ENCODE measurements at regions not wholly inside any gene's neighbourhood (a gene's known extent, or its start where the extent isn't known, plus 50 kb on each side); places are given as distances from the start of the nearest gene placed in this dataset.

GRCh38 chr10:57015187-57015586 is 654.1 kb upstream of the ZWINT start:
- Mint-ChIP-seq H3K27ac (no peak overlapping the region), H3K27me3 (no peaks in the 10 kb centered on the region), H3K36me3 (no peaks in the 10 kb centered on the region), H3K4me1 (no peaks in the 10 kb centered on the region), H3K4me3 (no peak overlapping the region), H3K9me3 (peaks cover 0 to 22% (median 7%) of the 10 kb centered on the region in 9 donors)
- DNase-seq (no peak), ATAC-seq (no peak)
- POLR2A ChIA-PET: no interaction called here

- Mint-ChIP-seq H3K4me1 (no peaks in the 10 kb centered on the region), H3K27ac (no peak overlapping the region), H3K9me3 (peaks cover 0 to 26% (median 4%) of the 10 kb centered on the region in 9 donors), H3K4me3 (no peak overlapping the region), H3K27me3 (no peaks in the 10 kb centered on the region), H3K36me3 (no peaks in the 10 kb centered on the region)
- POLR2A ChIA-PET: no interaction called here
- no peak for ATAC-seq
- DNase-seq: no peak
Observed at GRCh38 chr10:57014758-57015157, 653.7 kb upstream of the ZWINT start.

GRCh38 chr10:57008189-57008588 is 647.1 kb upstream of the ZWINT start:
- POLR2A ChIA-PET: no interaction called here
- Mint-ChIP-seq H3K4me3 (no peak overlapping the region), H3K27me3 (no peaks in the 10 kb centered on the region), H3K4me1 (no peaks in the 10 kb centered on the region), H3K36me3 (peaks cover 0 to 4% (median 0%) of the 10 kb centered on the region in 3 donors), H3K9me3 (peaks cover 0 to 15% (median 2%) of the 10 kb centered on the region in 9 donors), H3K27ac (no peak overlapping the region)
- DNase-seq (no peak), ATAC-seq (no peak)

- no peak for DNase-seq
- POLR2A ChIA-PET: no interaction called here
- H3K36me3 Mint-ChIP-seq: no peaks in the 10 kb centered on the region
- no peak for ATAC-seq
- H3K4me1 Mint-ChIP-seq: no peaks in the 10 kb centered on the region
- H3K4me3 Mint-ChIP-seq: no peak overlapping the region
- H3K27me3 Mint-ChIP-seq: no peaks in the 10 kb centered on the region
- no peak overlapping the region for H3K27ac Mint-ChIP-seq
- H3K9me3 Mint-ChIP-seq: peaks cover 0 to 16% (median 9%) of the 10 kb centered on the region in 9 donors
Observed at GRCh38 chr10:56991591-56992069, 630.6 kb upstream of the ZWINT start.

- Mint-ChIP-seq H3K9me3 (peaks cover 0 to 28% (median 6%) of the 10 kb centered on the region in 9 donors), H3K4me1 (no peaks in the 10 kb centered on the region), H3K27me3 (no peaks in the 10 kb centered on the region), H3K36me3 (peaks cover 0 to 7% (median 0%) of the 10 kb centered on the region in 3 donors), H3K4me3 (no peak overlapping the region), H3K27ac (no peak overlapping the region)
- DNase-seq: no peak
- POLR2A ChIA-PET: no interaction called here
- ATAC-seq: no peak
Observed at GRCh38 chr10:56975513-56975912, 614.5 kb upstream of the ZWINT start.

- POLR2A ChIA-PET: no interaction called here
- H3K4me3 Mint-ChIP-seq: no peak overlapping the region
- no peak overlapping the region for H3K27ac Mint-ChIP-seq
- DNase-seq: no peak
- no peaks in the 10 kb centered on the region for H3K27me3 Mint-ChIP-seq
- peaks cover 0 to 7% (median 0%) of the 10 kb centered on the region in 3 donors for H3K36me3 Mint-ChIP-seq
- no peak for ATAC-seq
- peaks cover 0 to 35% (median 8%) of the 10 kb centered on the region in 9 donors for H3K9me3 Mint-ChIP-seq
- no peaks in the 10 kb centered on the region for H3K4me1 Mint-ChIP-seq
Observed at GRCh38 chr10:56973766-56974165, 612.7 kb upstream of the ZWINT start.

- no peaks in the 10 kb centered on the region for H3K36me3 Mint-ChIP-seq
- H3K4me1 Mint-ChIP-seq: no peaks in the 10 kb centered on the region
- POLR2A ChIA-PET: no interaction called here
- H3K9me3 Mint-ChIP-seq: peaks cover 2 to 11% (median 7%) of the 10 kb centered on the region in 9 donors
- H3K27ac Mint-ChIP-seq: no peak overlapping the region
- H3K4me3 Mint-ChIP-seq: no peak overlapping the region
- no peaks in the 10 kb centered on the region for H3K27me3 Mint-ChIP-seq
- no peak for DNase-seq
- ATAC-seq: no peak
Observed at GRCh38 chr10:56943221-56943755, 582.2 kb upstream of the ZWINT start.

GRCh38 chr10:56934515-56934914 is 573.5 kb upstream of the ZWINT start:
- Mint-ChIP-seq H3K27me3 (no peaks in the 10 kb centered on the region), H3K9me3 (peaks cover 7 to 33% (median 17%) of the 10 kb centered on the region in 9 donors), H3K4me1 (no peaks in the 10 kb centered on the region), H3K27ac (no peak overlapping the region), H3K4me3 (no peak overlapping the region), H3K36me3 (peaks cover 0 to 4% (median 0%) of the 10 kb centered on the region in 3 donors)
- ATAC-seq (no peak), DNase-seq (no peak)
- POLR2A ChIA-PET: no interaction called here

GRCh38 chr10:56928714-56929113 is 567.7 kb upstream of the ZWINT start:
- Mint-ChIP-seq H3K4me1 (no peaks in the 10 kb centered on the region), H3K4me3 (no peak overlapping the region), H3K27me3 (no peaks in the 10 kb centered on the region), H3K27ac (no peak overlapping the region), H3K36me3 (peaks cover 0 to 7% (median 0%) of the 10 kb centered on the region in 3 donors), H3K9me3 (peaks cover 5 to 45% (median 15%) of the 10 kb centered on the region in 9 donors)
- POLR2A ChIA-PET: no interaction called here
- ATAC-seq (no peak), DNase-seq (no peak)

- POLR2A ChIA-PET: no interaction called here
- no peaks in the 10 kb centered on the region for H3K27me3 Mint-ChIP-seq
- peaks cover 5 to 48% (median 17%) of the 10 kb centered on the region in 9 donors for H3K9me3 Mint-ChIP-seq
- no peaks in the 10 kb centered on the region for H3K4me1 Mint-ChIP-seq
- DNase-seq (no peak), ATAC-seq (no peak)
- H3K27ac Mint-ChIP-seq: no peak overlapping the region
- H3K36me3 Mint-ChIP-seq: peaks cover 0 to 10% (median 0%) of the 10 kb centered on the region in 3 donors
- H3K4me3 Mint-ChIP-seq: no peak overlapping the region
Observed at GRCh38 chr10:56927701-56928100, 566.6 kb upstream of the ZWINT start.

GRCh38 chr10:56920601-56921261 is 559.7 kb upstream of the ZWINT start:
- Mint-ChIP-seq H3K27me3 (no peaks in the 10 kb centered on the region), H3K4me3 (no peak overlapping the region), H3K36me3 (peaks cover 0 to 10% (median 0%) of the 10 kb centered on the region in 3 donors), H3K9me3 (peaks cover 4 to 41% (median 18%) of the 10 kb centered on the region in 9 donors), H3K27ac (no peak overlapping the region), H3K4me1 (no peaks in the 10 kb centered on the region)
- POLR2A ChIA-PET: no interaction called here
- DNase-seq: no peak
- no peak for ATAC-seq

- no peaks in the 10 kb centered on the region for H3K4me1 Mint-ChIP-seq
- H3K9me3 Mint-ChIP-seq: peaks cover 0 to 35% (median 13%) of the 10 kb centered on the region in 9 donors
- H3K27ac Mint-ChIP-seq: no peak overlapping the region
- POLR2A ChIA-PET: no interaction called here
- DNase-seq (no peak), ATAC-seq (no peak)
- H3K36me3 Mint-ChIP-seq: no peaks in the 10 kb centered on the region
- H3K27me3 Mint-ChIP-seq: no peaks in the 10 kb centered on the region
- no peak overlapping the region for H3K4me3 Mint-ChIP-seq
Observed at GRCh38 chr10:56912043-56912442, 551.0 kb upstream of the ZWINT start.

- Mint-ChIP-seq H3K27ac (no peak overlapping the region), H3K27me3 (no peaks in the 10 kb centered on the region)
Observed at GRCh38 chr10:56905051-56905450, 544.0 kb upstream of the ZWINT start.

GRCh38 chr10:56902554-56902953 is 541.5 kb upstream of the ZWINT start:
- ATAC-seq (no peak), DNase-seq (no peak)
- H3K27me3 Mint-ChIP-seq: no peaks in the 10 kb centered on the region
- H3K4me1 Mint-ChIP-seq: no peaks in the 10 kb centered on the region
- POLR2A ChIA-PET: no interaction called here
- peaks cover 0 to 13% (median 5%) of the 10 kb centered on the region in 9 donors for H3K9me3 Mint-ChIP-seq
- no peak overlapping the region for H3K27ac Mint-ChIP-seq
- H3K4me3 Mint-ChIP-seq: no peak overlapping the region
- no peaks in the 10 kb centered on the region for H3K36me3 Mint-ChIP-seq

More at GRCh38 chr10:56905051-56905450, 544.0 kb upstream of the ZWINT start:
- H3K4me3 Mint-ChIP-seq: no peak overlapping the region
- H3K9me3 Mint-ChIP-seq: peaks cover 1 to 15% (median 5%) of the 10 kb centered on the region in 9 donors
- no peak for DNase-seq
- no peaks in the 10 kb centered on the region for H3K36me3 Mint-ChIP-seq
- no peak for ATAC-seq
- POLR2A ChIA-PET: no interaction called here
- no peaks in the 10 kb centered on the region for H3K4me1 Mint-ChIP-seq
